ENCODE measurements at regions not wholly inside any gene's neighbourhood (a gene's known extent, or its start where the extent isn't known, plus 50 kb on each side); places are given as distances from the start of the nearest gene placed in this dataset.
"Not testable (repeated sequence)": the region's sequence is repeated elsewhere in the genome, so short reads cannot be mapped to it uniquely, and the experiment has no call there.

DNA sequence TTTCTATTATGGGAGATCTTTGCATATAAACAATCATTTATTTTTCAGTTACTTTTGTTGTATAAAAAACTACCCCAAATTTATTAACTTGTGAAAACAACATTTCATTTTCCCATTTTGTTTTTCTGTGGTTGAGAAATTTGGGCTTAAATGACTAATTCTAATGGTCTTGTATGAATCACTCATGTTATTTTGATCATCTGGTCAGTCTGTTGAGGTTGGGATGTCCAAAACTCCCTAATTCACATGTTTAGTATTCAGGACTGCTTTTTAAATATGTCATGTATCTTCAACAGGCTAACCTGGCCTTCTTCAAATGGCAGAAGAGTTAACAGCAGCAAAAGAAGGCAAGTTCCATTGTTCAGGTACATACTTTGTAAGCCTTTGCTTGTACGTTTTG lies 788.1 kb downstream of the TRIB2 start:
- H3K27ac ChIP-seq (ENCODE audit: low read length) = no peak overlapping the region
- H2AFZ ChIP-seq (ENCODE audit: low read length) = no peak overlapping the region
- DNase-seq = no peak
- no peaks in the 10 kb centered on the region for H3K79me2 ChIP-seq (ENCODE audit: low read length)
- H3K36me3 ChIP-seq (ENCODE audit: insufficient read depth, low read length) = no peaks in the 10 kb centered on the region
- no peaks in the 10 kb centered on the region for H3K27me3 ChIP-seq (ENCODE audit: low read length)
- H3K4me2 ChIP-seq (ENCODE audit: low read depth, low read length, poor library complexity, severe bottlenecking) = no peak overlapping the region
- no peak overlapping the region for H3K9ac ChIP-seq (ENCODE audit: low read length)
- H3K4me1 ChIP-seq (ENCODE audit: low read length) = no peaks in the 10 kb centered on the region
- H3K9me3 ChIP-seq (ENCODE audit: low read length) = no peaks in the 10 kb centered on the region; the same call in 1 of the 2 replicates
- no peaks in the 10 kb centered on the region; the same call in 1 of the 2 replicates for H3K9me2 ChIP-seq (replicated peaks; ENCODE audit: insufficient read depth, low read length)
- no peaks in the 10 kb centered on the region for H4K20me1 ChIP-seq (ENCODE audit: insufficient read depth, low read depth, low read length)
- H3K4me3 ChIP-seq (ENCODE audit: low read length) = no peak overlapping the region

DNA sequence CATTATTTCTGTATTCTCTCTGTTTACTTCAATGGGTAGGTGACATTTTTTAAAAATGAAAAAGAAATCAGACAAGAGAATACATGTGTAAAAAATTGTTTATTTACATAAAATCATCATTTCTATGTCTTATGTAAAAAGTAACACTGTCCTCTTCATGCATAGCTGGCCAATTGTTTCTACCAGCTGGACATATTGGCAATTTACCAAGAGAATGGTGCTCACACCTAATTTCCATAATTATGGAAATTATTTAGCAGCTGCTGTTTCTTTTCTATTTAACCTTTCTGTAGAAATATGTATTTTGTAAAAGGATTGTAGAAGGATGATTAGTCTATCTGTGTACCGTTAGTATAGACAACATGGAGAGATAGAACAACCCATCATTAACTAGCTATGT lies 791.9 kb downstream of the TRIB2 start:
- Histone ChIP-seq H3K79me2 (ENCODE audit: low read length) (no peaks in the 10 kb centered on the region), H3K4me1 (ENCODE audit: low read length) (no peaks in the 10 kb centered on the region), H2AFZ (ENCODE audit: low read length) (no peak overlapping the region), H3K4me3 (ENCODE audit: low read length) (no peak overlapping the region), H3K36me3 (ENCODE audit: insufficient read depth, low read length) (no peaks in the 10 kb centered on the region), H4K20me1 (ENCODE audit: insufficient read depth, low read depth, low read length) (no peaks in the 10 kb centered on the region), H3K9me3 (ENCODE audit: low read length) (no peaks in the 10 kb centered on the region; the same call in 1 of the 2 replicates), H3K9me2 (replicated peaks; ENCODE audit: insufficient read depth, low read length) (no peaks in the 10 kb centered on the region; the same call in 1 of the 2 replicates), H3K9ac (ENCODE audit: low read length) (no peak overlapping the region), H3K27me3 (ENCODE audit: low read length) (no peaks in the 10 kb centered on the region), H3K4me2 (ENCODE audit: low read depth, low read length, poor library complexity, severe bottlenecking) (no peak overlapping the region), H3K27ac (ENCODE audit: low read length) (no peak overlapping the region)
- no peak for DNase-seq

- Histone ChIP-seq H3K27ac (ENCODE audit: low read length) (no peak overlapping the region), H3K4me1 (ENCODE audit: low read length) (no peaks in the 10 kb centered on the region), H3K36me3 (ENCODE audit: insufficient read depth, low read length) (no peaks in the 10 kb centered on the region), H3K27me3 (ENCODE audit: low read length) (no peaks in the 10 kb centered on the region), H3K4me3 (ENCODE audit: low read length) (no peak overlapping the region), H3K9ac (ENCODE audit: low read length) (no peak overlapping the region), H2AFZ (ENCODE audit: low read length) (no peak overlapping the region), H4K20me1 (ENCODE audit: insufficient read depth, low read depth, low read length) (no peaks in the 10 kb centered on the region), H3K9me3 (ENCODE audit: low read length) (no peaks in the 10 kb centered on the region; the same call in 1 of the 2 replicates), H3K9me2 (replicated peaks; ENCODE audit: insufficient read depth, low read length) (no peaks in the 10 kb centered on the region), H3K4me2 (ENCODE audit: low read depth, low read length, poor library complexity, severe bottlenecking) (no peak overlapping the region), H3K79me2 (ENCODE audit: low read length) (no peaks in the 10 kb centered on the region)
- DNase-seq = no peak
These were observed 798.5 kb downstream of the TRIB2 start for GRCh38 chr2:13515254-13515653.

GRCh38 chr2:13522096-13522495 lies 805.4 kb downstream of the TRIB2 start:
- no peak overlapping the region for H3K27ac ChIP-seq (ENCODE audit: low read length)
- no peaks in the 10 kb centered on the region for H3K9me2 ChIP-seq (replicated peaks; ENCODE audit: insufficient read depth, low read length)
- H2AFZ ChIP-seq (ENCODE audit: low read length) = no peak overlapping the region
- H3K4me1 ChIP-seq (ENCODE audit: low read length) = no peaks in the 10 kb centered on the region
- no peaks in the 10 kb centered on the region for H3K36me3 ChIP-seq (ENCODE audit: insufficient read depth, low read length)
- no peaks in the 10 kb centered on the region for H3K27me3 ChIP-seq (ENCODE audit: low read length)
- DNase-seq = no peak
- no peaks in the 10 kb centered on the region for H3K79me2 ChIP-seq (ENCODE audit: low read length)
- no peaks in the 10 kb centered on the region for H3K9me3 ChIP-seq (ENCODE audit: low read length)
- no peaks in the 10 kb centered on the region for H4K20me1 ChIP-seq (ENCODE audit: insufficient read depth, low read depth, low read length)
- no peak overlapping the region for H3K4me2 ChIP-seq (ENCODE audit: low read depth, low read length, poor library complexity, severe bottlenecking)
- H3K4me3 ChIP-seq (ENCODE audit: low read length) = no peak overlapping the region
- H3K9ac ChIP-seq (ENCODE audit: low read length) = no peak overlapping the region

- no peaks in the 10 kb centered on the region for H3K27me3 ChIP-seq (ENCODE audit: low read length)
- H3K4me1 ChIP-seq (ENCODE audit: low read length) = no peaks in the 10 kb centered on the region
- H3K4me2 ChIP-seq (ENCODE audit: low read depth, low read length, poor library complexity, severe bottlenecking) = no peak overlapping the region
- no peaks in the 10 kb centered on the region for H4K20me1 ChIP-seq (ENCODE audit: insufficient read depth, low read depth, low read length)
- no peaks in the 10 kb centered on the region for H3K79me2 ChIP-seq (ENCODE audit: low read length)
- H3K27ac ChIP-seq (ENCODE audit: low read length) = no peak overlapping the region
- H3K36me3 ChIP-seq (ENCODE audit: insufficient read depth, low read length) = no peaks in the 10 kb centered on the region
- H2AFZ ChIP-seq (ENCODE audit: low read length) = no peak overlapping the region
- no peaks in the 10 kb centered on the region for H3K9me2 ChIP-seq (replicated peaks; ENCODE audit: insufficient read depth, low read length)
- H3K9ac ChIP-seq (ENCODE audit: low read length) = no peak overlapping the region
- no peaks in the 10 kb centered on the region for H3K9me3 ChIP-seq (ENCODE audit: low read length)
- DNase-seq = no peak
- H3K4me3 ChIP-seq (ENCODE audit: low read length) = no peak overlapping the region
These were observed 806.4 kb downstream of the TRIB2 start for GRCh38 chr2:13522917-13523821.

- H3K27ac ChIP-seq (ENCODE audit: low read length) = no peak overlapping the region
- no peaks in the 10 kb centered on the region for H3K36me3 ChIP-seq (ENCODE audit: insufficient read depth, low read length)
- H3K79me2 ChIP-seq (ENCODE audit: low read length) = no peaks in the 10 kb centered on the region
- no peaks in the 10 kb centered on the region for H3K4me1 ChIP-seq (ENCODE audit: low read length)
- H3K27me3 ChIP-seq (ENCODE audit: low read length) = no peaks in the 10 kb centered on the region
- H4K20me1 ChIP-seq (ENCODE audit: insufficient read depth, low read depth, low read length) = no peaks in the 10 kb centered on the region
- H3K4me3 ChIP-seq (ENCODE audit: low read length) = no peak overlapping the region
- no peaks in the 10 kb centered on the region for H3K9me3 ChIP-seq (ENCODE audit: low read length)
- no peak for DNase-seq
- no peak overlapping the region for H2AFZ ChIP-seq (ENCODE audit: low read length)
- no peak overlapping the region for H3K9ac ChIP-seq (ENCODE audit: low read length)
- no peaks in the 10 kb centered on the region for H3K9me2 ChIP-seq (replicated peaks; ENCODE audit: insufficient read depth, low read length)
- H3K4me2 ChIP-seq (ENCODE audit: low read depth, low read length, poor library complexity, severe bottlenecking) = no peak overlapping the region
These were observed 807.8 kb downstream of the TRIB2 start for GRCh38 chr2:13524492-13524891.

- H3K79me2 ChIP-seq (ENCODE audit: low read length); H3K36me3 ChIP-seq (ENCODE audit: insufficient read depth, low read length); H3K4me3 ChIP-seq (ENCODE audit: low read length); H3K27me3 ChIP-seq (ENCODE audit: low read length); H3K9me3 ChIP-seq (ENCODE audit: low read length); H4K20me1 ChIP-seq (ENCODE audit: insufficient read depth, low read depth, low read length); H3K9me2 ChIP-seq (replicated peaks; ENCODE audit: insufficient read depth, low read length); H3K9ac ChIP-seq (ENCODE audit: low read length); H2AFZ ChIP-seq (ENCODE audit: low read length); DNase-seq; H3K27ac ChIP-seq (ENCODE audit: low read length); H3K4me1 ChIP-seq (ENCODE audit: low read length); H3K4me2 ChIP-seq (ENCODE audit: low read depth, low read length, poor library complexity, severe bottlenecking): not testable (repeated sequence)
These were observed 815.1 kb downstream of the TRIB2 start for GRCh38 chr2:13531735-13532410.

DNA sequence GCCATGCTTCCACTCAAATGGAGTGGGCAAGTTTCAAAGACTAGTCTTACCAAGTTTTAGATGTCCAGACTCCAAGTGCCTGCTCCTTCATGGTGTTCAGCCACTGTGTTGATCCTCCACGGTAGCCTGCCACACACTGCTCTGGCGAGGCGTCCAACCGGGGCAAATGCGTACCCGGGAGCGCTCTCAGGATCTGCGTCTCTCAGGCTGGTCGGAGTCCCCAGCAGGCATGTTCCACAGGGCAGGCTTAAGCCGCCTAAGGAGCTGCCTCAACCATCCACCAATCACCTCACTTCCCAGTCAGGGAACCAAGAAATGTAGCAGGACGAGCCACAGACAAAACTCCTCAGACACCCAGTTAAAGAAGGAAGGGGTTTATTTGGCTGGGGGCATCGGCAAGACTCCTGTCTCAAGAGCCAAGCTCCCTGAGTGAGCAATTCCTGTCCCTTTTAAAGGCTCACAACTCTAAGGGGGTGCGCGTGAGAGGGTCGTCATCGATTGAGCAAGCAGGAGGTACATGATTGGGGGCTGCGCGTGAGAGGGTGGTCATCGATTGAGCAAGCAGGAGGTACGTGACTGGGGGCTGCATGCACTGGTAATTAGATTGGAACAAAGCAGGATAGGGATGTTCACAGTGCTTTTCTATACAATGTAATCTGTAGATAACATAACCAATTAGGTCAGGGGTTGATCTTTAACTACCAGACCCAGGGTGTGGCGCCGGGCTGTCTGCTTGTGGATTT lies 816.2 kb downstream of the TRIB2 start:
- not testable (repeated sequence) for H3K36me3 ChIP-seq (ENCODE audit: insufficient read depth, low read length); H3K4me2 ChIP-seq (ENCODE audit: low read depth, low read length, poor library complexity, severe bottlenecking); H3K27ac ChIP-seq (ENCODE audit: low read length); H3K9ac ChIP-seq (ENCODE audit: low read length); H4K20me1 ChIP-seq (ENCODE audit: insufficient read depth, low read depth, low read length); H3K9me3 ChIP-seq (ENCODE audit: low read length); H3K4me1 ChIP-seq (ENCODE audit: low read length); DNase-seq; H3K4me3 ChIP-seq (ENCODE audit: low read length); H2AFZ ChIP-seq (ENCODE audit: low read length); H3K9me2 ChIP-seq (replicated peaks; ENCODE audit: insufficient read depth, low read length); H3K79me2 ChIP-seq (ENCODE audit: low read length); H3K27me3 ChIP-seq (ENCODE audit: low read length)

All from Karpas-422 (cell line).